K562 (cell line): ENCODE measurements at regions not wholly inside any gene's neighbourhood (a gene's known extent, or its start where the extent isn't known, plus 50 kb on each side); places are given as distances from the start of the nearest gene placed in this dataset.

Source experiments
- KLF13 ChIP-seq: fragments of 450-650 bp; IDR thresholded peaks from 2 replicates; pipeline ENCODE4 v1.6.1; 2016; ENCODE audit warnings: missing genetic modification characterization, low read depth, mild to moderate bottlenecking, missing compliant biosample characterization, moderate library complexity, borderline replicate concordance
- NFYB ChIP-seq: IDR thresholded peaks from 2 replicates; pipeline ENCODE4 v1.6.1; 2011; ENCODE audit warnings: mild to moderate bottlenecking, moderate library complexity; ENCODE audit not compliant: insufficient read length; ENCODE audit errors: extremely low read depth
- NR2C2 ChIP-seq, 2 experiments: fragments of 200-800 bp in 1 of 2; sonication (Bioruptor generic) in 1 of 2; sonication (generic) in 1 of 2; formaldehyde crosslinking in 1 of 2; IDR thresholded peaks; 2 replicates each; pipeline versions ENCODE4 v1.6.1 to v1.8.0; 2016 to 2022; ENCODE audit warnings: mild to moderate bottlenecking in 1 of 2, missing compliant biosample characterization in 1 of 2, missing genetic modification characterization in 1 of 2, missing genetic modification reagents in 1 of 2
- POLR2AphosphoS5 ChIP-seq: IDR thresholded peaks from 2 replicates; pipeline ENCODE4 v1.6.1; 2011; ENCODE audit warnings: mild to moderate bottlenecking, low read depth, low read length, moderate library complexity; ENCODE audit not compliant: control insufficient read depth, insufficient read depth
- TCFL5 ChIP-seq: fragments of 250-450 bp; sonication (Bioruptor Pico); conservative IDR thresholded peaks from 2 replicates; pipeline ENCODE4 v1.6.1; 2021; ENCODE audit warnings: mild to moderate bottlenecking, moderate library complexity, matching md5 sums
- ZBTB7A ChIP-seq: IDR thresholded peaks from 2 replicates; pipeline ENCODE4 v1.6.1; 2011; ENCODE audit warnings: low read depth, mild to moderate bottlenecking, low read length, moderate library complexity, borderline replicate concordance; ENCODE audit not compliant: control insufficient read depth
- TF ChIP-seq, protein P1 (sequence below): fragments of 200-800 bp; sonication (Bioruptor generic); IDR thresholded peaks from 2 replicates; pipeline ENCODE4 v1.6.1; 2016; ENCODE audit warnings: missing genetic modification characterization, missing compliant biosample characterization
- TF ChIP-seq, protein P2 (sequence below), 2 experiments: fragments of 200-800 bp in 1 of 2; sonication (Bioruptor generic) in 1 of 2; sonication (generic) in 1 of 2; formaldehyde crosslinking in 1 of 2; IDR thresholded peaks in 1 of 2; conservative IDR thresholded peaks in 1 of 2; 2 replicates each; pipeline versions ENCODE4 v1.5.0 to v1.6.1; 2016 to 2020; ENCODE audit warnings: missing compliant biosample characterization in 1 of 2, missing genetic modification characterization in 1 of 2, missing genetic modification reagents in 1 of 2
- TF ChIP-seq, protein P3 (sequence below): sonication (generic); formaldehyde crosslinking; IDR thresholded peaks from 2 replicates; pipeline ENCODE4 v1.8.0; 2022; ENCODE audit warnings: mild to moderate bottlenecking, missing genetic modification reagents
- TF ChIP-seq, protein P4 (sequence below), 3 experiments: IDR thresholded peaks in 2 of 3; conservative IDR thresholded peaks in 1 of 3; 2 replicates each; pipeline ENCODE4 v1.5.1; 2011 to 2012; ENCODE audit warnings: low read length in 3 of 3, mild to moderate bottlenecking in 3 of 3, control low read depth in 2 of 3, improper control_type of control experiment in 1 of 3, inconsistent platforms in 1 of 3, low read depth in 1 of 3, mixed read lengths in 1 of 3, moderate library complexity in 1 of 3; ENCODE audit not compliant: insufficient read depth in 2 of 3

DNA sequence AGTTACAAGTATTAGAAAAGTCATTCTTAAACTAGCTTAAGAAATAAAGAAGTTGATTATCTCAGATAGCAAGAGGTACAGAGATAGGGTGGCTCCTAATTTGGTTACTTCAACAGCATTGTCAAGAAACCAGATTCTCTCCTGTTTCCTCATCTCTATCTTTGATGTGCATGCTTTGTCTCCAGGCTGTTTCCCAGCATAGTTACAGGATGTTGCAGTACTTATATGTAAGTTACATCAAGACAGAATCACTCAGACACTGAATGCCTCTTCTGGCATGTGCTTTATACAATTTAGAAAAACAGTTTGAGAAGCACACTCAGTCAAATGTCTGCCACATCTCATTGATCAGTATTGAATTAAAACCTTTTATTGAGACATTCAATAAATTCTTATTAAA lies 189.5 kb upstream of the UBE2E3 start:
- TF ChIP-seq POLR2AphosphoS5 (no peak), NFYB (no peak), NR2C2 (CRISPR knock-in tag; IDR thresholded peaks at IDR 0.05) (no peak), NR2C2 (tag; IDR thresholded peaks at IDR 0.05) (no peak), KLF13 (tag) (no peak), TCFL5 (CRISPR knock-in tag) (no peak), ZBTB7A (no peak)
- TF ChIP-seq, protein P1, sequence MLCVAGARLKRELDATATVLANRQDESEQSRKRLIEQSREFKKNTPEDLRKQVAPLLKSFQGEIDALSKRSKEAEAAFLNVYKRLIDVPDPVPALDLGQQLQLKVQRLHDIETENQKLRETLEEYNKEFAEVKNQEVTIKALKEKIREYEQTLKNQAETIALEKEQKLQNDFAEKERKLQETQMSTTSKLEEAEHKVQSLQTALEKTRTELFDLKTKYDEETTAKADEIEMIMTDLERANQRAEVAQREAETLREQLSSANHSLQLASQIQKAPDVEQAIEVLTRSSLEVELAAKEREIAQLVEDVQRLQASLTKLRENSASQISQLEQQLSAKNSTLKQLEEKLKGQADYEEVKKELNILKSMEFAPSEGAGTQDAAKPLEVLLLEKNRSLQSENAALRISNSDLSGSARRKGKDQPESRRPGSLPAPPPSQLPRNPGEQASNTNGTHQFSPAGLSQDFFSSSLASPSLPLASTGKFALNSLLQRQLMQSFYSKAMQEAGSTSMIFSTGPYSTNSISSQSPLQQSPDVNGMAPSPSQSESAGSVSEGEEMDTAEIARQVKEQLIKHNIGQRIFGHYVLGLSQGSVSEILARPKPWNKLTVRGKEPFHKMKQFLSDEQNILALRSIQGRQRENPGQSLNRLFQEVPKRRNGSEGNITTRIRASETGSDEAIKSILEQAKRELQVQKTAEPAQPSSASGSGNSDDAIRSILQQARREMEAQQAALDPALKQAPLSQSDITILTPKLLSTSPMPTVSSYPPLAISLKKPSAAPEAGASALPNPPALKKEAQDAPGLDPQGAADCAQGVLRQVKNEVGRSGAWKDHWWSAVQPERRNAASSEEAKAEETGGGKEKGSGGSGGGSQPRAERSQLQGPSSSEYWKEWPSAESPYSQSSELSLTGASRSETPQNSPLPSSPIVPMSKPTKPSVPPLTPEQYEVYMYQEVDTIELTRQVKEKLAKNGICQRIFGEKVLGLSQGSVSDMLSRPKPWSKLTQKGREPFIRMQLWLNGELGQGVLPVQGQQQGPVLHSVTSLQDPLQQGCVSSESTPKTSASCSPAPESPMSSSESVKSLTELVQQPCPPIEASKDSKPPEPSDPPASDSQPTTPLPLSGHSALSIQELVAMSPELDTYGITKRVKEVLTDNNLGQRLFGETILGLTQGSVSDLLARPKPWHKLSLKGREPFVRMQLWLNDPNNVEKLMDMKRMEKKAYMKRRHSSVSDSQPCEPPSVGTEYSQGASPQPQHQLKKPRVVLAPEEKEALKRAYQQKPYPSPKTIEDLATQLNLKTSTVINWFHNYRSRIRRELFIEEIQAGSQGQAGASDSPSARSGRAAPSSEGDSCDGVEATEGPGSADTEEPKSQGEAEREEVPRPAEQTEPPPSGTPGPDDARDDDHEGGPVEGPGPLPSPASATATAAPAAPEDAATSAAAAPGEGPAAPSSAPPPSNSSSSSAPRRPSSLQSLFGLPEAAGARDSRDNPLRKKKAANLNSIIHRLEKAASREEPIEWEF (CRISPR knock-in tag): no peak
- TF ChIP-seq, protein P2, sequence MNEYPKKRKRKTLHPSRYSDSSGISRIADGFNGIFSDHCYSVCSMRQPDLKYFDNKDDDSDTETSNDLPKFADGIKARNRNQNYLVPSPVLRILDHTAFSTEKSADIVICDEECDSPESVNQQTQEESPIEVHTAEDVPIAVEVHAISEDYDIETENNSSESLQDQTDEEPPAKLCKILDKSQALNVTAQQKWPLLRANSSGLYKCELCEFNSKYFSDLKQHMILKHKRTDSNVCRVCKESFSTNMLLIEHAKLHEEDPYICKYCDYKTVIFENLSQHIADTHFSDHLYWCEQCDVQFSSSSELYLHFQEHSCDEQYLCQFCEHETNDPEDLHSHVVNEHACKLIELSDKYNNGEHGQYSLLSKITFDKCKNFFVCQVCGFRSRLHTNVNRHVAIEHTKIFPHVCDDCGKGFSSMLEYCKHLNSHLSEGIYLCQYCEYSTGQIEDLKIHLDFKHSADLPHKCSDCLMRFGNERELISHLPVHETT (CRISPR knock-in tag; conservative IDR thresholded peaks at IDR 0.05 in 1 of 2, IDR thresholded peaks at IDR 0.05 in 1 of 2): no peak
- TF ChIP-seq, protein P3, sequence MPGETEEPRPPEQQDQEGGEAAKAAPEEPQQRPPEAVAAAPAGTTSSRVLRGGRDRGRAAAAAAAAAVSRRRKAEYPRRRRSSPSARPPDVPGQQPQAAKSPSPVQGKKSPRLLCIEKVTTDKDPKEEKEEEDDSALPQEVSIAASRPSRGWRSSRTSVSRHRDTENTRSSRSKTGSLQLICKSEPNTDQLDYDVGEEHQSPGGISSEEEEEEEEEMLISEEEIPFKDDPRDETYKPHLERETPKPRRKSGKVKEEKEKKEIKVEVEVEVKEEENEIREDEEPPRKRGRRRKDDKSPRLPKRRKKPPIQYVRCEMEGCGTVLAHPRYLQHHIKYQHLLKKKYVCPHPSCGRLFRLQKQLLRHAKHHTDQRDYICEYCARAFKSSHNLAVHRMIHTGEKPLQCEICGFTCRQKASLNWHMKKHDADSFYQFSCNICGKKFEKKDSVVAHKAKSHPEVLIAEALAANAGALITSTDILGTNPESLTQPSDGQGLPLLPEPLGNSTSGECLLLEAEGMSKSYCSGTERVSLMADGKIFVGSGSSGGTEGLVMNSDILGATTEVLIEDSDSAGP (CRISPR knock-in tag): no peak
- TF ChIP-seq, protein P4, sequence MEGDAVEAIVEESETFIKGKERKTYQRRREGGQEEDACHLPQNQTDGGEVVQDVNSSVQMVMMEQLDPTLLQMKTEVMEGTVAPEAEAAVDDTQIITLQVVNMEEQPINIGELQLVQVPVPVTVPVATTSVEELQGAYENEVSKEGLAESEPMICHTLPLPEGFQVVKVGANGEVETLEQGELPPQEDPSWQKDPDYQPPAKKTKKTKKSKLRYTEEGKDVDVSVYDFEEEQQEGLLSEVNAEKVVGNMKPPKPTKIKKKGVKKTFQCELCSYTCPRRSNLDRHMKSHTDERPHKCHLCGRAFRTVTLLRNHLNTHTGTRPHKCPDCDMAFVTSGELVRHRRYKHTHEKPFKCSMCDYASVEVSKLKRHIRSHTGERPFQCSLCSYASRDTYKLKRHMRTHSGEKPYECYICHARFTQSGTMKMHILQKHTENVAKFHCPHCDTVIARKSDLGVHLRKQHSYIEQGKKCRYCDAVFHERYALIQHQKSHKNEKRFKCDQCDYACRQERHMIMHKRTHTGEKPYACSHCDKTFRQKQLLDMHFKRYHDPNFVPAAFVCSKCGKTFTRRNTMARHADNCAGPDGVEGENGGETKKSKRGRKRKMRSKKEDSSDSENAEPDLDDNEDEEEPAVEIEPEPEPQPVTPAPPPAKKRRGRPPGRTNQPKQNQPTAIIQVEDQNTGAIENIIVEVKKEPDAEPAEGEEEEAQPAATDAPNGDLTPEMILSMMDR (IDR thresholded peaks at IDR 0.05 in 2 of 3, conservative IDR thresholded peaks at IDR 0.05 in 1 of 3; ENCODE audit: insufficient read depth in 2 of 3, low read depth in 1 of 3, low read length in 3 of 3): no peak
